HCT116 (cell line): ENCODE measurements at regions not wholly inside any gene's neighbourhood (a gene's known extent, or its start where the extent isn't known, plus 50 kb on each side); places are given as distances from the start of the nearest gene placed in this dataset.

Experiments
- ATF3 ChIP-seq: IDR thresholded peaks from 2 replicates; pipeline ENCODE4 v1.6.1; 2012
- CTCF ChIP-seq, 3 experiments: fragments of 200-600 bp in 1 of 3; sonication (generic) in 1 of 3; IDR thresholded peaks in 2 of 3; conservative IDR thresholded peaks in 1 of 3; 2 replicates each; pipeline ENCODE4 v1.5.1; 2012 to 2017; ENCODE audit warnings: low read depth in 2 of 3, low read length in 2 of 3, antibody characterized with exemption in 1 of 3, borderline replicate concordance in 1 of 3, control low read depth in 1 of 3, mild to moderate bottlenecking in 1 of 3, mixed read lengths in 1 of 3, mixed run types in 1 of 3, moderate library complexity in 1 of 3; ENCODE audit not compliant: insufficient read depth in 1 of 3
- EGR1 ChIP-seq: IDR thresholded peaks from 2 replicates; pipeline ENCODE4 v1.6.1; 2012; ENCODE audit warnings: low read depth
- EZH2 ChIP-seq: fragments of 200-600 bp; sonication (generic); IDR thresholded peaks from 2 replicates; pipeline ENCODE4 v1.6.1; 2017; ENCODE audit warnings: antibody characterized with exemption, mixed run types
- JUND ChIP-seq: IDR thresholded peaks from 2 replicates; pipeline ENCODE4 v1.6.1; 2012
- POLR2A ChIP-seq: IDR thresholded peaks from 2 replicates; pipeline ENCODE4 v1.7.0; 2011; ENCODE audit warnings: borderline replicate concordance; ENCODE audit not compliant: insufficient read depth, insufficient read length; ENCODE audit errors: extremely low read depth
- SP1 ChIP-seq: IDR thresholded peaks from 2 replicates; pipeline ENCODE4 v1.6.1; 2012; ENCODE audit warnings: low read depth
- TCF7L2 ChIP-seq: IDR thresholded peaks from 2 replicates; pipeline ENCODE4 v1.7.0; 2011; ENCODE audit warnings: borderline replicate concordance, inconsistent platforms; ENCODE audit not compliant: insufficient read depth, insufficient read length; ENCODE audit errors: extremely low read depth
- ZFX ChIP-seq: fragments of 450-650 bp; IDR thresholded peaks from 2 replicates; pipeline ENCODE4 v1.6.1; 2017

GRCh38 chr3:89619263-89619662 lies 511.8 kb downstream of the EPHA3 start:
- TF ChIP-seq SP1 (no peak), CTCF (IDR thresholded peaks at IDR 0.05 in 2 of 3, conservative IDR thresholded peaks at IDR 0.05 in 1 of 3; ENCODE audit: borderline replicate concordance in 1 of 3, insufficient read depth in 1 of 3, low read depth in 2 of 3, low read length in 2 of 3) (no peak), EGR1 (no peak), POLR2A (no peak), TCF7L2 (no peak), ZFX (no peak), EZH2 (no peak), ATF3 (no peak), JUND (no peak)
